PC-9 (cell line): ENCODE measurements at regions not wholly inside any gene's neighbourhood (a gene's known extent, or its start where the extent isn't known, plus 50 kb on each side); places are given as distances from the start of the nearest gene placed in this dataset.
A peak's percentile ranks its signal among the peaks of the same experiment; 100 is the strongest.

ENCODE experiments used
- BruUV-seq: library from RNA; stranded (reverse); fragments of 400-500 nt; replicated peaks from 2 replicates; lab custom pipeline; 2021; lab: Mats Ljungman, UMichigan
- CTCF ChIA-PET: fragments of 300-600 bp; sonication (Branson Sonifier 250); formaldehyde crosslinking; loops from one replicate; lab custom pipeline; 2022; ENCODE audit warnings: antibody characterized with exemption; lab: Charles Lee
- POLR2A ChIA-PET: fragments of 300-600 bp; sonication (Branson Sonifier 250); formaldehyde crosslinking; loops from one replicate; lab custom pipeline; 2022; ENCODE audit warnings: antibody characterized with exemption; ENCODE audit not compliant: unreplicated experiment; lab: Charles Lee
- DNase-seq, 2 experiments: peaks; one replicate each; pipeline versions ENCODE4 v3.0.0 to v3.0.0-alpha.2; 2015 to 2022; ENCODE audit warnings: mixed read lengths in 1 of 2
- H2AFZ ChIP-seq: fragments of 200-600 bp; sonication (generic); 2 replicates; pipeline ENCODE4 v1.8.1; 2017; ENCODE audit warnings: antibody characterized with exemption
- H3F3A ChIP-seq: fragments of 200-600 bp; sonication (generic); 2 replicates; pipeline ENCODE4 v1.8.1; 2017; ENCODE audit warnings: antibody characterized with exemption, mild to moderate bottlenecking, low read depth; ENCODE audit not compliant: insufficient read depth
- H3K27ac ChIP-seq: fragments of 200-600 bp; sonication (generic); 2 replicates; pipeline ENCODE4 v1.6.1; 2016; ENCODE audit warnings: mixed run types
- H3K27me3 ChIP-seq: fragments of 200-600 bp; sonication (generic); 2 replicates; pipeline ENCODE4 v1.6.1; 2016; ENCODE audit warnings: low read depth, mixed run types; ENCODE audit not compliant: insufficient read depth
- H3K36me3 ChIP-seq: fragments of 200-600 bp; sonication (generic); 2 replicates; pipeline ENCODE4 v1.6.1; 2016; ENCODE audit warnings: low read depth, mixed run types
- H3K4me1 ChIP-seq: fragments of 200-600 bp; sonication (generic); replicated peaks from 2 replicates; pipeline ENCODE4 v1.6.1; 2016; ENCODE audit warnings: mixed run types; ENCODE audit not compliant: insufficient read depth
- H3K4me2 ChIP-seq: fragments of 200-600 bp; sonication (generic); 2 replicates; pipeline ENCODE4 v1.6.1; 2017; ENCODE audit warnings: mixed run types
- H3K4me3 ChIP-seq: fragments of 200-600 bp; sonication (generic); 2 replicates; pipeline ENCODE4 v1.6.1; 2016; ENCODE audit warnings: mixed run types
- H3K79me2 ChIP-seq: fragments of 200-600 bp; sonication (generic); 2 replicates; pipeline ENCODE4 v1.6.1; 2017; ENCODE audit warnings: low read depth, mixed run types
- H3K9me2 ChIP-seq: fragments of 200-600 bp; sonication (generic); 2 replicates; pipeline ENCODE4 v1.8.1; 2017; ENCODE audit warnings: mild to moderate bottlenecking; ENCODE audit not compliant: insufficient read depth
- H3K9me3 ChIP-seq: fragments of 200-600 bp; sonication (generic); 2 replicates; pipeline ENCODE4 v1.8.1; 2016; ENCODE audit warnings: low read depth; ENCODE audit not compliant: insufficient read depth
- H4K20me1 ChIP-seq: fragments of 200-600 bp; sonication (generic); 2 replicates; pipeline ENCODE4 v1.8.1; 2017; ENCODE audit not compliant: insufficient read depth
- CTCF ChIP-seq: fragments of 200-600 bp; sonication (generic); conservative IDR thresholded peaks from 2 replicates; pipeline ENCODE4 v1.6.1; 2017; ENCODE audit warnings: mixed run types, antibody characterized with exemption, mild to moderate bottlenecking, moderate library complexity
- EZH2 ChIP-seq: fragments of 200-600 bp; sonication (generic); IDR thresholded peaks from 2 replicates; pipeline ENCODE4 v1.8.0; 2017; ENCODE audit warnings: antibody characterized with exemption, low read depth
- intact Hi-C: fragments of 100-400 bp; cut with micrococcal nuclease; formaldehyde crosslinking; loops from one replicate; pipeline ENCODE4 v1.10.0; 2022; ENCODE audit not compliant: unreplicated experiment

- Histone ChIP-seq H3K4me3 (no peak overlapping the region), H3K4me1 (peaks cover 32% of the 10 kb centered on the region), H3K27ac (no peak overlapping the region), H3K79me2 (no peaks in the 10 kb centered on the region), H3K36me3 (no peaks in the 10 kb centered on the region), H3K27me3 (no peaks in the 10 kb centered on the region), H3K9me2 (no peaks in the 10 kb centered on the region), H2AFZ (no peak overlapping the region), H3K4me2 (no peak overlapping the region), H3K9me3 (peaks cover 9% of the 10 kb centered on the region), H3F3A (peaks cover 4% of the 10 kb centered on the region; the same call in 1 of the 2 replicates), H4K20me1 (no peaks in the 10 kb centered on the region)
- no peak for DNase-seq
- CTCF ChIA-PET = no interaction called here
- BruUV-seq = no TSS peak
- intact Hi-C loops = no loop called here
- POLR2A ChIA-PET = interaction anchor here (0.5 kb wide), 1 partner anchor 75 kb away, joined by 14 read pairs; no protein-coding TSS in a partner anchor
- TF ChIP-seq CTCF (no peak), EZH2 (no peak)
Observed at GRCh38 chr12:19021240-19021639, 108.3 kb upstream of the PLEKHA5 start.

GRCh38 chr12:19021646-19022045 is 107.9 kb upstream of the PLEKHA5 start:
- TF ChIP-seq CTCF = no peak
- TF ChIP-seq EZH2 = no peak
- peak in 1 of 2 experiments; percentile 45 for DNase-seq
- H3F3A ChIP-seq = peaks cover 4% of the 10 kb centered on the region; the same call in 1 of the 2 replicates
- H3K9me2 ChIP-seq = no peaks in the 10 kb centered on the region
- BruUV-seq = no TSS peak
- no peaks in the 10 kb centered on the region for H3K36me3 ChIP-seq
- ChIA-PET POLR2A (no interaction called here), CTCF (no interaction called here)
- intact Hi-C loops = no loop called here
- no peaks in the 10 kb centered on the region for H3K79me2 ChIP-seq
- peaks cover 32% of the 10 kb centered on the region for H3K4me1 ChIP-seq
- no peaks in the 10 kb centered on the region for H3K27me3 ChIP-seq
- H4K20me1 ChIP-seq = no peaks in the 10 kb centered on the region
- H3K27ac ChIP-seq = no peak overlapping the region
- H3K9me3 ChIP-seq = peaks cover 9% of the 10 kb centered on the region
- H3K4me2 ChIP-seq = peak overlapping the region; percentile 30; the same call in 1 of the 2 replicates
- no peak overlapping the region for H2AFZ ChIP-seq
- no peak overlapping the region for H3K4me3 ChIP-seq

DNA sequence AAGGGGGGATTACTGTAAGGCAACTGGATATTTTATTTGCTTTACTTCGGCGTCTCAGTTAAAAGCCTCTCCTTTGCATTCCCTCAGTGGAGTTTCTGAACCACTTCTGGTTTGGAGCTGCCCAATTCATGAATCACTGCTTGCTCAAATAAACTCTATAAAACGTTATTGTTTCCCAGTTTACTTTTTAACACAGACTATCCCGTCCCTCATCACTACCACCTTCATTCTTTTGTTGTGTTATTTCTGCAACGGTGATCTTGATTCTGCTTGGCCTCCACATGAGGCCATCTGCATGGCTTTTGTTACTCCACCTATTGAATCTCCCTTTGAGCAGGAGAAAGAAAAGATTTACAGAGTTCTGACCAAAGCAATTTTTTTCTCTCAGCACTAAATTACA is 104.0 kb upstream of the PLEKHA5 start:
- H3K4me2 ChIP-seq = no peak overlapping the region
- no peaks in the 10 kb centered on the region for H3K36me3 ChIP-seq
- no peaks in the 10 kb centered on the region for H3K27me3 ChIP-seq
- H3K9me2 ChIP-seq = no peaks in the 10 kb centered on the region
- H4K20me1 ChIP-seq = no peaks in the 10 kb centered on the region
- no peaks in the 10 kb centered on the region for H3K79me2 ChIP-seq
- DNase-seq = no peak
- H2AFZ ChIP-seq = no peak overlapping the region
- no peak for TF ChIP-seq CTCF
- TF ChIP-seq EZH2 = no peak
- H3K4me3 ChIP-seq = no peak overlapping the region
- intact Hi-C loops = no loop called here
- ChIA-PET POLR2A (no interaction called here), CTCF (no interaction called here)
- H3K9me3 ChIP-seq = peaks cover 6% of the 10 kb centered on the region
- H3K4me1 ChIP-seq = peaks cover 14% of the 10 kb centered on the region
- H3K27ac ChIP-seq = no peak overlapping the region
- no TSS peak for BruUV-seq
- no peaks in the 10 kb centered on the region for H3F3A ChIP-seq
